Fibroblast of skin of right biceps (primary cell): ENCODE measurements at regions not wholly inside any gene's neighbourhood (a gene's known extent, or its start where the extent isn't known, plus 50 kb on each side); places are given as distances from the start of the nearest gene placed in this dataset.
"Not testable (repeated sequence)": the region's sequence is repeated elsewhere in the genome, so short reads cannot be mapped to it uniquely, and the experiment has no call there.

ENCODE experiments used
- DNase-seq: peaks from one replicate; pipeline ENCODE4 v3.0.0-alpha.2; 2013

DNA sequence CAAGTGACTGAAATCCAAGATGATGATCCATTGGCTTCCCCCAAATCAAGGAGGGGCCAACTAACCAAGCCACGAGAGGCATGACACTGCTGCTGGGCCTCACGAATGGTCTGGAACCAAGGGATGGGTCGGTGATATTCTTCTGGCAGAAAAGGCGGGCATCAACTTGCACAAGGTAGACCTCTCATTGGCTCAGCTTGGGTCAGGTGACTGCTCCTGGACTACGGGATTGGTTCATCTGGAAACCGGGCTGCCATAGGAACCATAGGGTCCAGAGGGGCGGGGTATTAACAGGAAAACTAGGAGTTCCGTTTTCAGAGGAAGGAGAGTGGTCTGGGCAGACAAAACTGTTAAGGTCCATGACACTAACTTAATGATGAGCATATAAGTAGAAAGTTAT, 100.9 kb downstream of the TFAP2C start:
- DNase-seq, result no peak

- no peak for DNase-seq
These were observed 101.9 kb downstream of the TFAP2C start for GRCh38 chr20:56730996-56731395.

DNA sequence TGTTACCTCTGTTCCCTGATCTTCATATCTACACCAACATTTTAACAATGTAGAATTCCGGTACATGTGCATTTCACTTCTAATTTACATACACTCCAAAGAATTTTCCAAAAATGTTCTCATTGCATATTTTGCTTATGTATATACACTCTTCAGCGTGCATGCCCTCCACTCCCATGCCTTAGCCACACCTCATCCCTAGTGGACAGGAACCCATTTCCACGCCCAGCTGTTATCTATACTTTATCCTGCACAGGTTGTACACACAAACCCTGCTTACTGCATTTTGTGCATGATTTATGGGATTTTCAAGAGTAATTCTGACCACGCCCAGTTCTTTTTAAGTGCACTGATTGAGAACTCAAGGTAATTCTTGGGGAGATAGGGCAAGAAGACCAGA, 102.4 kb downstream of the TFAP2C start:
- no peak for DNase-seq

DNA sequence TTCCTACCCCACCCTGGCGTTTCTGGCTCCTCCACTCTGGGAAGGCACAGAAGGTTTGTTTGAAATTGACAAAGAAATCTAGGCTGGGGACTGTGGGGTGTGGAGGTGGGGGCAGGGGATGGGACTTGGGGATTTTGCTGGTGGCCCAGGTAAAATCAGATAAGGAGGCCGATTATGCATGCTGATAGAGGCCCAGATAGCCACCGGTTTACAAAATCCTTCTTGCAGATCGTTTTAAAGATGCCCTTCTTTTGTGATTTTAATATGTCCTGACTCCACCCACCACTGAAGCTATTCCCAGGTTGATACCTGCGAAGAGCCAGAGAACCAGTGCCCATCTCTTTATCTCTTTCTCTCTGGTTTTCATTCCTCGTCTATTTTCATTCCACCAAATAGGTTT, 104.9 kb downstream of the TFAP2C start:
- DNase-seq, result no peak

DNA sequence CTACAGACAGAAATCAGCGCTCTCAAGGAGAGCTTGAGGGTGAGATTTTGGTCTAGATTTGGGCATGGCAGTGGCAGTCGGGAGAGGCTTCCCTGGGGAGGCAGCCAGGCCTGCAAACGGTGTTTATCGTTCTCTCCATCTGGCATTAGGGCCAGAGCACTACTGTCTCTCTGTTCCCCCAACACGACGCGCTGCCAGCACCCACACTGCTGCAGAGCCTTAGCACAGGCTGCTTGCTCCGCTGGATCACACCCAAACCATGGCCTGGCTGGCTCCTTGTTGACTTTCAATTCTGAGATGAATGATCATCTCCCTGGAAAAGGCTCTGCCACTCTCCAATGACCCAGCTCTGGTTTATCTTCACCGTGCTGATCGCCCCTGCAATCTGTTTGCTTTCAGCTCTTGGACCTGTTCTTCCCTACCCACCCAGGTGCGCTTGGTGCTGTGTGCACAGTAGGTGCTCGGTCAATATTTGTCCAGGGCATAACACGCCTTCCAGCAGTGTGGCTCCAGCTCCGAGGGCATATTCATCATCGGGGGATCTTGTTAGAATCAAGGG, 106.1 kb downstream of the TFAP2C start:
- DNase-seq, result no peak

DNA sequence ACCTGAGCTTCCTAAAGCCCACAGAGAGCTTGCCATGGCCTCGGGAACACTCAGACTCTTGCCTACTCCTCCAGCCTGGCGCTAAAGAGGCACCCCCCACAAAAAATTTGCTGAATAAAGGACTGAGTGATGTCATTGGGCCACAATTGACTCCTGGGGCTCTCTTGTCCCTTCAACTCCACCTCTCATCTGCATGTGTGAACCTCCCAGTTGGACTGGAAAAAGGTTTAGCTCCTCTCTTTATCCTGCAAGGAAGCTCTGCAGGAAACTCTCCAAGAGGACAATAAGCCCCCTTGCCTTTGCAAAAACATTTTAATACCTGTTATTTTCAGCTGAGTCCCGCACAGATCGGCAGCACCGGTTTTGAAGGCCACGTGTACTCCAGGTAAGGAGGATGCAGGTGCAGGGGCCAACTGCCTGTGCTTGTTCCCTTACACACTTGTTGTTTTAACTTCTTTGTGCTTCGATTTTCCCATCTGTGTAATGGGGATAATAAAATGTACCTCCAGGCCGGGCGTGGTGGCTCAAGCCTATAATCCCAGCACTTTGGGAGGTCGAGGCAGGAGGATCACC, 107.3 kb downstream of the TFAP2C start:
- DNase-seq, result no peak

DNA sequence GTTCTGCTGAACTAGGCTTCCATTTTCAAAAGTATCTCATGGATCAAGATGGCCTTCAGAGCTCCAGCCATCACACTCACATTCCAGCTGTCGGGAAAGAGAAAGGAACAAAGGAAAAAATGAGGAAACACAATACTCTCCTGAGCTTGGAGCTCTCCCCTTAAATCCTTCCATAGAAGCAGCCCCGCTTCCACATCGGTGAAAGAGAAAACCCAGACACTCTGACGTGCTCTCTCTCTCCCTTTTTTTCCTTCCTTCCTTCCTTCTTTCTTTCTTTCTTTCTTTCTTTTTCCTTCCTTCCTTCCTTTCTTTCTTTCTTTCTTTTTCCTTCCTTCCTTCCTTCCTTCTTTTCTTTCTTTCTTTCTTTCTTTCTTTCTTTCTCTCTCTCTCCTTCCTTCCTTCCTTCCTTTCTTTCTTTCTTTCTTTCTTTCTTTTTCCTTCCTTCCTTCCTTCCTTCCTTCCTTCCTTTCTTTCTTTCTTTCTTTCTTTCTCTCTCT, 115.3 kb downstream of the TFAP2C start:
- DNase-seq, result not testable (repeated sequence)

GRCh38 chr20:56748476-56749377, 119.6 kb downstream of the TFAP2C start:
- DNase-seq, result no peak

GRCh38 chr20:56750430-56750829, 121.3 kb downstream of the TFAP2C start:
- DNase-seq, result no peak

GRCh38 chr20:56752274-56752673, 123.2 kb downstream of the TFAP2C start:
- DNase-seq, result no peak

GRCh38 chr20:56755201-56755600, 126.1 kb downstream of the TFAP2C start:
- no peak for DNase-seq

DNA sequence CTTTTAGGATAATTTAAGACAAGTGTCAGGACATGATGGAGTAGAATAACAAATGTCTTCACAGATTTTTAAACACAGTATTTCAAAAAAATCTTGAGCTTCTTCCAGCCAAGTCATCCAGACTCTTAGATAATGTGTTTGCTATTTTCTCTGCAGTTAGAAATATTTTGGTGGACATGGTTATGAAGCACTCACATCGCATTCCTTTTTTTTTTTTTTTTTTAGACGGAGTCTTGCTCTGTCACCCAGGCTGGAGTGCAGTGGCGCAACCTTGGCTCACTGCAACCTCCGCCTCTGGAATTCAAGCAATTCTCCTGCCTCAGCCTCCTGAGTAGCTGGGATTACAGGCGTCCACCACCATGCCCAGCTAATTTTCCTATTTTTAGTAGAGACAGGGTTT, 127.6 kb downstream of the TFAP2C start:
- not testable (repeated sequence) for DNase-seq

- no peak for DNase-seq
These were observed 129.6 kb downstream of the TFAP2C start for GRCh38 chr20:56758706-56759105.

DNA sequence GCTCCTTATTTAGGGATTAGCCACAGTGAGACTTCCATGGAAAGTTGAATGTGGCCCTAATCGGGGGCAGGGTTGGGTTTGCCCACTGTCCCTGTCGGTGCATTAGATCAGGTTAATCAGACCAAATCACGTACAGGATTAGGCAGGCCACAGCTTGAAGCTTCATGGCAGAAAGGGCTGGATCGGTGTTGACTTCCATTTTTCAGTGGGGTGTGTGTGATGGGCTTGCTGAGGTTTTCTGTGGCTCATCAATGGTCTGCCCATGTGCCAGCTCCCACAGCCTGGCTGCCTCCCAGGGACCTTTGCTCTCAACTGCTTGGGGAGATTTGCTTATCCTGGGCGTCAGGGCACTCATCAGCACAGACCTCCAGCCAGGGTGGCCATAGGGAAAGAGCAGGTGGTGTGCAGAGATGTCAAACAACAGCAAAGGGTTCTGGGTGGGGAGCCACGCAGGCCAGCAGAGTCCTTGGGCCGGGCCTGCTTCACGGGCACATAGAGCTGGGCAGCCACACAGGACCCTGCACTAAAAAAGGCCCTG, 130.7 kb downstream of the TFAP2C start:
- no peak for DNase-seq

- no peak for DNase-seq
These were observed 131.5 kb downstream of the TFAP2C start for GRCh38 chr20:56760610-56761009.

DNA sequence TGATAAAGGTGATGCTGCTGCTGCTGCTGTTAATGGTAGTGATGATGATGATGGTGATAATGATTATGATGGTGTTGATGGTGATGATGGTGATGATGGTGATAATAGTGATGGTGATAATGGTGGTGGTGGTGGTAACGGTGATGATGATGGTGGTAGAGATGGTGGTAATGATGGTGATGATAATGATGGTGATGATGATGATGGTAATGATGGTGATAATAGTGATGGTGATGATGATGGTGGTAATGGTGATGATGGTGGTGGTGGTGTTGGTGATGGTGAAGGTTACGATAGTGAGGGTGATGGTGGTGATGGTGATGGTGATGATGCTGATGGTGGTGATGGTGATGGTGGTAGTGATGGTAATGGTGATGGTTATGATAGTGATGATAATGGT, 132.3 kb downstream of the TFAP2C start:
- no peak for DNase-seq

- no peak for DNase-seq
These were observed 133.3 kb downstream of the TFAP2C start for GRCh38 chr20:56762401-56762800.

GRCh38 chr20:56762829-56763228, 133.7 kb downstream of the TFAP2C start:
- DNase-seq, result no peak

DNA sequence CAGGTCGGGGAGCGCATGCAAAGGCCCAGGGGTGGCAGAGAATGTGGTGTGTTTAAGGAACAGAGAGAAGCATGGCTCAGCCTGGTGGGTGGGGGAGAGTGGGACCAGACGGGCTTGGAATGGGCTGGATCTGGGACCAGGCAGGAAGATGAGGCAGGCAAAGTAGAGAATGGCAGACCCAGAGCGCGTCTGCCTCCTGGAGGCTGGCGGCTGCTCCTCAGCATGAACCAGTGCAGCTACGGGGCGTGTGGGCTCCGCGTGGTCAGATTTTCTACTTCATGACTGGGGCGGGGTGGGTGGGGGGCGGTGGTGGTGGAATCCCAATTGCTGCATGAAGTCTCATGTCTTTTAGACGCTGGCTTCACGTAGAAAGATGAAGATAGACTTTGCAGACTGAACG, 135.6 kb downstream of the TFAP2C start:
- DNase-seq, result no peak

- no peak for DNase-seq
These were observed 136.3 kb downstream of the TFAP2C start for GRCh38 chr20:56765172-56766073.

- no peak for DNase-seq
These were observed 137.4 kb downstream of the TFAP2C start for GRCh38 chr20:56766528-56766927.

GRCh38 chr20:56769921-56770600, 141.0 kb downstream of the TFAP2C start:
- DNase-seq, result no peak
